ENCODE measurements at regions not wholly inside any gene's neighbourhood (a gene's known extent, or its start where the extent isn't known, plus 50 kb on each side); places are given as distances from the start of the nearest gene placed in this dataset.

GRCh38 chr6:119838043-119838442 is 488.5 kb upstream of the MAN1A1 start:
- H3K4me3 Mint-ChIP-seq = no peak overlapping the region
- DNase-seq (ENCODE audit: low spot score) (no peak), ATAC-seq (no peak)
- Histone ChIP-seq H3K4me3 (no peak overlapping the region), H3K9me2 (ENCODE audit: insufficient read depth) (no peaks in the 10 kb centered on the region; the same call in 1 of the 2 replicates), H3K4me1 (ENCODE audit: insufficient read depth) (no peaks in the 10 kb centered on the region), H4K20me1 (replicated peaks; ENCODE audit: insufficient read depth) (no peaks in the 10 kb centered on the region), H3K79me2 (replicated peaks; ENCODE audit: insufficient read depth) (no peaks in the 10 kb centered on the region), H3K36me3 (ENCODE audit: insufficient read depth) (no peaks in the 10 kb centered on the region), H3K4me2 (no peak overlapping the region), H3F3A (replicated peaks; ENCODE audit: low read depth) (no peaks in the 10 kb centered on the region), H2AFZ (no peak overlapping the region), H3K27me3 (ENCODE audit: insufficient read depth) (no peaks in the 10 kb centered on the region), H3K27ac (ENCODE audit: low read depth) (no peak overlapping the region)
- H3K27me3 Mint-ChIP-seq (ENCODE audit: insufficient read depth, low read depth, poor library complexity) = no peaks in the 10 kb centered on the region
- H3K27ac Mint-ChIP-seq = no peak overlapping the region
- no peaks in the 10 kb centered on the region; the same call in 2 of the 3 replicates for H3K9me3 Mint-ChIP-seq
- TF ChIP-seq, protein P1, sequence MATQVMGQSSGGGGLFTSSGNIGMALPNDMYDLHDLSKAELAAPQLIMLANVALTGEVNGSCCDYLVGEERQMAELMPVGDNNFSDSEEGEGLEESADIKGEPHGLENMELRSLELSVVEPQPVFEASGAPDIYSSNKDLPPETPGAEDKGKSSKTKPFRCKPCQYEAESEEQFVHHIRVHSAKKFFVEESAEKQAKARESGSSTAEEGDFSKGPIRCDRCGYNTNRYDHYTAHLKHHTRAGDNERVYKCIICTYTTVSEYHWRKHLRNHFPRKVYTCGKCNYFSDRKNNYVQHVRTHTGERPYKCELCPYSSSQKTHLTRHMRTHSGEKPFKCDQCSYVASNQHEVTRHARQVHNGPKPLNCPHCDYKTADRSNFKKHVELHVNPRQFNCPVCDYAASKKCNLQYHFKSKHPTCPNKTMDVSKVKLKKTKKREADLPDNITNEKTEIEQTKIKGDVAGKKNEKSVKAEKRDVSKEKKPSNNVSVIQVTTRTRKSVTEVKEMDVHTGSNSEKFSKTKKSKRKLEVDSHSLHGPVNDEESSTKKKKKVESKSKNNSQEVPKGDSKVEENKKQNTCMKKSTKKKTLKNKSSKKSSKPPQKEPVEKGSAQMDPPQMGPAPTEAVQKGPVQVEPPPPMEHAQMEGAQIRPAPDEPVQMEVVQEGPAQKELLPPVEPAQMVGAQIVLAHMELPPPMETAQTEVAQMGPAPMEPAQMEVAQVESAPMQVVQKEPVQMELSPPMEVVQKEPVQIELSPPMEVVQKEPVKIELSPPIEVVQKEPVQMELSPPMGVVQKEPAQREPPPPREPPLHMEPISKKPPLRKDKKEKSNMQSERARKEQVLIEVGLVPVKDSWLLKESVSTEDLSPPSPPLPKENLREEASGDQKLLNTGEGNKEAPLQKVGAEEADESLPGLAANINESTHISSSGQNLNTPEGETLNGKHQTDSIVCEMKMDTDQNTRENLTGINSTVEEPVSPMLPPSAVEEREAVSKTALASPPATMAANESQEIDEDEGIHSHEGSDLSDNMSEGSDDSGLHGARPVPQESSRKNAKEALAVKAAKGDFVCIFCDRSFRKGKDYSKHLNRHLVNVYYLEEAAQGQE (IDR thresholded peaks at IDR 0.05; ENCODE audit: unreplicated experiment) = no peak
- TF ChIP-seq STAT1 (IDR thresholded peaks at IDR 0.05; ENCODE audit: unreplicated experiment) (no peak), POLR2AphosphoS5 (IDR thresholded peaks at IDR 0.05; ENCODE audit: low read depth) (no peak), ETS1 (IDR thresholded peaks at IDR 0.05) (no peak), CREB1 (CRISPR knock-in tag; IDR thresholded peaks at IDR 0.05; ENCODE audit: low read depth) (no peak), ZNF331 (CRISPR knock-in tag; IDR thresholded peaks at IDR 0.05; ENCODE audit: low read depth) (no peak), ZNF114 (CRISPR knock-in tag; IDR thresholded peaks at IDR 0.05) (no peak), CTCF (conservative IDR thresholded peaks at IDR 0.05; ENCODE audit: low read depth in 2 of 2) (no peak), ZNF462 (CRISPR knock-in tag; IDR thresholded peaks at IDR 0.05) (no peak)
- no peaks in the 10 kb centered on the region for H3K4me1 Mint-ChIP-seq
- H3K36me3 Mint-ChIP-seq (ENCODE audit: low read depth) = no peaks in the 10 kb centered on the region
